GM18511 (cell line): ENCODE measurements at regions not wholly inside any gene's neighbourhood (a gene's known extent, or its start where the extent isn't known, plus 50 kb on each side); places are given as distances from the start of the nearest gene placed in this dataset.

Experiments
- ATAC-seq: cut with Tn5 transposase; IDR thresholded peaks from one replicate; pipeline ENCODE4 v1.9.1; 2021; ENCODE audit warnings: mild to moderate bottlenecking, moderate library complexity; ENCODE audit not compliant: unreplicated experiment

- no peak for ATAC-seq
Measured at GRCh38 chr7:145681159-145681558, 435.4 kb upstream of the CNTNAP2 start.

DNA sequence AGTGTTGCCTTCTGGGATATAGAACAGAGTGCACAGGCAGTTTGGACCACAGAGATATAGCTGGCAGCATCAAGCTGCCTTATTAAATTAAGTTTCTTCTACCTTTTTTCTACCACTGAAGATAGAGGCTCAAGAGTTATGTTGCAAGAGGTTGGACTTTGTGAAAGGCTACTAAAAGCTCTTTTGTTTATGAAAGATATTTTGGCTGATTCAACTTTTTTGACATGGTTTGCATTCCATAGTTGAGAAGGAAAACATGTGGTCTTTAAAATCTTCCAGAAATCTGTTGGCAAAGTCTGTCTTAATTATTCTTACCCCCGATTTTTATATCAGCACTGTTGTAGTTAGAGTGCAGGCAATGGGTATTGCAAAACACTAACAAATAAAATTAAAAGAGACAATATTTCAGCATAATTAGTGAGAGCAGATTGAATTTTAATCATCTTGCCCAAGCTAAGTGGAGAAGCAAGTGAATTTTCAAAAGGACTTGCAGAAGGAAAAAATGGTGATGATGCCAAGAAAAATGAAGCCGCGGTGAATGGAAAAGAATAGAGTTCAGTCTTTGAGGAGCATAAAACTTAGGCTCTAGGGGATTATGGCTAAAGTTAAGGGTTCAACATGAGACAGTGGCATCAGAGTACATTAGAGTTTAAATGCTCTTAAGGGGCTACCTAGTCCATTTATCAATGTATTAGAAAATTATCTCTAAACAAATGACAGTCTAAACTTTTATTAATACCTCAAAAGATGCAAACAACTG is 450.9 kb upstream of the CNTNAP2 start:
- ATAC-seq, result no peak

DNA sequence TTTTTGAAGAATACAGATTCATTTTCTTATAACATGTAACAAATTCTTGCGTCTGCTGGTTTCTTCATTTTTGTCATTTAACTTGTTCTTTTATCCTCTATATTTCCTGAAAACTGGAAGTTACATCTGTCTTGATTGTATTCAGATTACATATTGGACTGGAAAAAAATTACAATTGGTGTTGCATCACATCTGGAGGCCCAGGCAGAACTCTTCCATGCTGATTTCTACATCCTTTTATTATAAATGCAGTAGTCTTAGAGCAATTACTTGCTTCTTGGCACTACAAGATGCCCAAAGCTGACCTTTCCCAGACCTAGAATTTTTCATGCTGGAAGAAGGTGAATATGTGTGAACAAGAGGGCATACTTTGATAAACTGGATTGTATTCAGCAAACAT is 460.9 kb upstream of the CNTNAP2 start:
- no peak for ATAC-seq

GRCh38 chr7:145645135-145645515 is 471.5 kb upstream of the CNTNAP2 start:
- no peak for ATAC-seq

DNA sequence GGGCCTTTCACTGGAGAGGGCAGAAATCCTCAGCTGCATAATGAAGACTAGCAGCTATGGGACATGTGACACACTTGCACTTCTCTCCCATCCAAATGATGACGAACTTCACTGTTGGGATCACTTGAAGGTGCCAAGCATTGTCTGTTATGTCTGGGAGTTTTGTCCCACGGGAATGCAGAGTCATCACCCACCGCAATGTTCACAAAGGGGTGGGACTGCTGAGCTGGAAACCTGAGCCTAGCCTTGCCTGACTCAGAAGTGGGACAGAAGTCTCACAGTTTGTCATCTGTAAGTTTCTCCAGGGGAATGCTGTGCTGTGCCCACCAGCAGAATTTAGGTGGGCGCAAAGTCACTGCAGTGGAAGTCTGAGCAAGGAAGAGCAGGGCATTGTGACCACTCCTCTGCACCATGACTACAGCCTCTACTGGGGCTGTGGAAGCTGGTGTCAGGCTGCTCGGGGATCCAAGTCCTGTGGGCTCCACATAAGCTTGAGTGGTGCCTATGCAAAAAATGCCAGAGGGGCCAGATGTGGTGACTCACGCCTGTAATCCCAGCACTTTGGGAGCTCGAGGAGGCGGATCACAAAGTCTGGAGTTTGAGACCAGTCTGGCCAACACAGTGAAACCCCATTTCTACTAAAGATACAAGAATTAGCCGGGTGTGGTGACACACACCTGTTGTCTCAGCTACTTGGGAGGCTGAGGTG is 472.0 kb upstream of the CNTNAP2 start:
- ATAC-seq, result no peak

DNA sequence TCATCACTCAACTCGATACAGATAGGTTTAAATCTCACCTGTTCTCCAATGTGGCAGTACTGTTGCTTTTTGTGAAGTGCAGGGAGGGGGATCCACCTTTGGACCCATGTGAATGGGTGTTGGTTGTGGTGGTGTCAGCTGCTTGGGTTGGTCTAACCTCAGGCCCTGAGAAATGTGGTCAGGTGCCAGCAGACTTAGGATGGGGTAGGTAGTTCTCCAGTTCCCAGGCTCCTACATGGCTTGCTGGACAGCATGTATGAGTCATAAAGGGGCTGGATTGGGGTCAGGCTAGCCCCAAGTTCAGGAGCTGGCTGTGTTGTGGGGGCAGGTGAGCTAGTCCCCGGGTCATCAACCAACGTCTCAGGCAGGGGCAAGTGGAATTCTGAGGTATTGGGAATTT is 472.6 kb upstream of the CNTNAP2 start:
- ATAC-seq, result no peak

GRCh38 chr7:145633513-145633912 is 483.1 kb upstream of the CNTNAP2 start:
- no peak for ATAC-seq

DNA sequence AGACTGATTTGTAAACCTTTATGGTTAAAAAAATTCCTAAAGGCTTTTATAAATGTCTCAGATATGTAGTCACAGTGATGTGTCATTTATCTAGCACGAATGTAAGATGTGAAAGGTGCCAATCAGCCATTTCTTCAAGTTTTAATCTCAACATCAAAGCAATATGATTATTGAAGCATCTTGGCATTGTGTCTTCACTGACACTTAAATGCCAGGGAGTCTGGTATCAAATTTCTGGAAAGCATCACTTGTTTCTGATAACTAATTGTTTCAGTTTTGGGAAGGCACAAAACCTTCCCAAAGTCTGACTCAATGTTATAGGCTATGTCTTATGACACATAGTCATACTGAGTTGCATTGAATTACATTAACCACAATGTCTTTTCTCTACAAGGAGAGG is 492.0 kb upstream of the CNTNAP2 start:
- no peak for ATAC-seq

GRCh38 chr7:145605963-145606362 is 510.6 kb upstream of the CNTNAP2 start:
- ATAC-seq, result no peak

GRCh38 chr7:145599376-145599775 is 517.2 kb upstream of the CNTNAP2 start:
- no peak for ATAC-seq

GRCh38 chr7:145584401-145584800 is 532.2 kb upstream of the CNTNAP2 start:
- ATAC-seq, result no peak

GRCh38 chr7:145582742-145583303 is 533.8 kb upstream of the CNTNAP2 start:
- no peak for ATAC-seq

DNA sequence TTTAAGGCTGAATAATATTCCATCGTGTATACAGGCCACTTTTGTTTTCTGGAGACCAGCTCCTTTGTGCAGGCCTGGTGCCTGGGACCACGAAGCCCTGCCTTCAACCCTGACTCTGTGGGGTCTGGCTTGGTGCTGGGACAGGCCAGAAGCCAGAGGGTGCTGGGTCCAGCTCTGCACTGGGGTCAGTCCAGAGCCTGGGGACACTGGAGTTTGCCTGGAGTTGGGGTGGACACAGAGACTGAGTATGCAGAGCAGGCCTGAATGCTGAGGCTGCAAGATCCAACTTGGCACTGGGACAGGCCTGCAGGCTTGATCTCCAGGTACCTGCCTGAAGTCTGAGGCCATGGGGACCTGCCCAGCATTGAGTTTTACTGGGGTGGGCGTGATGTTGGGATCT is 558.8 kb upstream of the CNTNAP2 start:
- ATAC-seq, result no peak

- ATAC-seq, result no peak
Measured at GRCh38 chr7:145543242-145543641, 573.4 kb upstream of the CNTNAP2 start.

GRCh38 chr7:145539910-145540309 is 576.7 kb upstream of the CNTNAP2 start:
- no peak for ATAC-seq

DNA sequence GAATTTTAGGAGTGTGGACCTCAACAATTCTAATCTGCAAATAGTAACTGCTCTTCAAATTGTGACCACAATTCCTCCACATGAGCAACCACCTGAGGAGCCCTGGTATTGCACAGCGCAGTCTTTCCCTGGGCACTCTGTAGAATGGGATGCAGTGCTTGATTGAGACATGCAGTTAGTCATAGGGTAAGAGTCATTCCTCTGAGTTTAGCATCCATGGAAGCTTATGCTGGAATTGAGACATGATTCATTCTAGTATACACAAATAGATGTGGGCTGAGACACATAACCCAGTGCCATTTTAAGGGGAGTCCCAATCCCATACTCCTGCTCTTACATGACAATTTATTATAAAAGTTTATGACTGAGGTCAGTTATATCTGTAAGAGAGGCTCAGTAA is 582.3 kb upstream of the CNTNAP2 start:
- ATAC-seq, result no peak

DNA sequence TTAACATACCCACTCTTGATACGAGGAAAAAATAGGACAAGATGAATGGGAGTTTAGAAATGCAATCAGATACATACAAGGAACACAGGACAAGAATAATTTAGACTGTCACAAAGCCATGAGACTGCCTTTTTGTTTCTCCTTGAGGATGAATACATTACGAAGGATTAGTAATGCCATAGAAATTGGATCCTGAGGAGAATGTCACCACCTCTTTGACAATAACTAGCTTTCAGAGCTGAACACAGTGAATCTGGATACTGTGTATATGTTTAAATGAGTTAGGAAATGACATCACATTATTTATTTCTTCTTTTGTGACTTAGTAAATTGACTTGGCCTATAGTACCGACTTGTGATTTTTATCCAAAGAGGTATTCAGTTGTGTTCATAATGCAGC is 596.3 kb upstream of the CNTNAP2 start:
- no peak for ATAC-seq

DNA sequence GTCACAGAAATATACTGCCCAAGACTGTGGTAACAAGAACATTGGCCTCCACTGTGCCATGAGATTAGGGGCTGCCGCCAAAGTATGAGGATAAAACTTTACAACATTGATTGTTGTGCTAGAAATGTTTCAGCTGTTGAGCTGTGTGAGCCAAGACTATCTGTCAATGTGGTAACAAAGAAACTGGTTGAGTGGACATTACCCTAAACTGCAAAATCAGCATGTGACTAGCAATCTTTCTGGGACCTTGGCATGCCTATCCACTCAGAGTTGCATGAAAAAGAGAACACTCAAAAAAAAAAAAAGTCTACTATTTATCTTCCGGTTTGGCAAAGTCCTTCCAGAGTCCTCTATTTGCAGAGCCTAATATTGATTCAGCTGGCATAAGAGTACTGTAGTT is 605.6 kb upstream of the CNTNAP2 start:
- ATAC-seq, result no peak

DNA sequence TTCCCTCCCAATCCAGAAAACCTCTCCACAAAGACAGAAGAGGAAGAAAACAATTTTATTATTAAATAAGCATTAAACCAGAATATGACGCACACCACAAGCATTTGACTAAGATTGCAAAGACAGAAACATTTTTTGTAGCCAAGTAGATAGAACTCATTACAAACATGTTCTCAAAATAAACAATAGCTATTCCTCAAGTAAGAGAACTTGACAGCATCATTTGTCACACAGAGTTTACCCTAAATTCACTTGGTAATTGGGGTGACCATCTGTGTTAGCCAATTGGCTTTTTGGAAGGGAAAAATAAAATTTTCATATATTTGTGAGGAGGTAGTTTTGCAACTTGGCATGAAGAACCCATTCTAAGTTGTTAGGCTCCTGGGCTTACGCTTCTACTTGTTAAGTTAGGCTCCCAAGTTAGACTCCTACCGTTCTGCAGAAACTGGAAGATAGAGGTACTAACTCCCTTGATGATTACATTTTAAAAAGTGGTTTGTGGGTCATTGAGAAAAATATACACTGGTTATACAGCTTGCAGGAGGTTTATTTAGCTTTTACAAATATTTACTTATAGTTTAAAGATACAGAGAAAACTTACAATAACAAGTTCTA is 618.6 kb upstream of the CNTNAP2 start:
- ATAC-seq, result no peak

- no peak for ATAC-seq
Measured at GRCh38 chr7:145490356-145490755, 626.2 kb upstream of the CNTNAP2 start.

GRCh38 chr7:145489609-145490008 is 627.0 kb upstream of the CNTNAP2 start:
- no peak for ATAC-seq

- no peak for ATAC-seq
Measured at GRCh38 chr7:145488816-145489215, 627.8 kb upstream of the CNTNAP2 start.
